ENCODE measurements at regions not wholly inside any gene's neighbourhood (a gene's known extent, or its start where the extent isn't known, plus 50 kb on each side); places are given as distances from the start of the nearest gene placed in this dataset.

- Histone ChIP-seq H3K36me3 (ENCODE audit: control insufficient read depth in 2 of 2, insufficient read depth in 1 of 2, low read length in 2 of 2) (no peaks in the 10 kb centered on the region), H3K4me1 (ENCODE audit: control insufficient read depth, insufficient read depth, low read length) (no peaks in the 10 kb centered on the region), H3K9me3 (ENCODE audit: control insufficient read depth, insufficient read depth, low read depth, low read length) (no peaks in the 10 kb centered on the region), H3K4me3 (ENCODE audit: low read depth, low read length) (no peak overlapping the region), H3K27ac (ENCODE audit: extremely low read depth, low read depth, low read length) (no peak overlapping the region)
- CTCF ChIA-PET: interaction anchor here (0.9 kb wide), 1 partner anchor 206 kb away, joined by 5 read pairs; no protein-coding TSS in a partner anchor
- POLR2A ChIA-PET: no interaction called here
- no peak for TF ChIP-seq ZNF677 (tag by site-specific recombination; IDR thresholded peaks at IDR 0.05)
- TF ChIP-seq ZNF335 (tag by site-specific recombination; conservative IDR thresholded peaks at IDR 0.05): no peak
- no peak for TF ChIP-seq GLI2 (tag by site-specific recombination; IDR thresholded peaks at IDR 0.05; ENCODE audit: borderline replicate concordance, low read depth)
- no peak for TF ChIP-seq ZNF350 (tag by site-specific recombination; IDR thresholded peaks at IDR 0.05)
- TF ChIP-seq FEZF1 (tag by site-specific recombination; IDR thresholded peaks at IDR 0.05): no peak
- TF ChIP-seq ZBTB17 (tag by site-specific recombination; IDR thresholded peaks at IDR 0.05): no peak
- TF ChIP-seq REPIN1 (tag by site-specific recombination; IDR thresholded peaks at IDR 0.05; ENCODE audit: low read depth): no peak
- TF ChIP-seq KLF10 (tag by site-specific recombination; IDR thresholded peaks at IDR 0.05): no peak
- no peak for TF ChIP-seq ZNF626 (tag by site-specific recombination; IDR thresholded peaks at IDR 0.05)
- TF ChIP-seq ZNF792 (tag by site-specific recombination; IDR thresholded peaks at IDR 0.05): no peak
- TF ChIP-seq ZNF121 (tag by site-specific recombination; IDR thresholded peaks at IDR 0.05): no peak
- TF ChIP-seq, protein P1, sequence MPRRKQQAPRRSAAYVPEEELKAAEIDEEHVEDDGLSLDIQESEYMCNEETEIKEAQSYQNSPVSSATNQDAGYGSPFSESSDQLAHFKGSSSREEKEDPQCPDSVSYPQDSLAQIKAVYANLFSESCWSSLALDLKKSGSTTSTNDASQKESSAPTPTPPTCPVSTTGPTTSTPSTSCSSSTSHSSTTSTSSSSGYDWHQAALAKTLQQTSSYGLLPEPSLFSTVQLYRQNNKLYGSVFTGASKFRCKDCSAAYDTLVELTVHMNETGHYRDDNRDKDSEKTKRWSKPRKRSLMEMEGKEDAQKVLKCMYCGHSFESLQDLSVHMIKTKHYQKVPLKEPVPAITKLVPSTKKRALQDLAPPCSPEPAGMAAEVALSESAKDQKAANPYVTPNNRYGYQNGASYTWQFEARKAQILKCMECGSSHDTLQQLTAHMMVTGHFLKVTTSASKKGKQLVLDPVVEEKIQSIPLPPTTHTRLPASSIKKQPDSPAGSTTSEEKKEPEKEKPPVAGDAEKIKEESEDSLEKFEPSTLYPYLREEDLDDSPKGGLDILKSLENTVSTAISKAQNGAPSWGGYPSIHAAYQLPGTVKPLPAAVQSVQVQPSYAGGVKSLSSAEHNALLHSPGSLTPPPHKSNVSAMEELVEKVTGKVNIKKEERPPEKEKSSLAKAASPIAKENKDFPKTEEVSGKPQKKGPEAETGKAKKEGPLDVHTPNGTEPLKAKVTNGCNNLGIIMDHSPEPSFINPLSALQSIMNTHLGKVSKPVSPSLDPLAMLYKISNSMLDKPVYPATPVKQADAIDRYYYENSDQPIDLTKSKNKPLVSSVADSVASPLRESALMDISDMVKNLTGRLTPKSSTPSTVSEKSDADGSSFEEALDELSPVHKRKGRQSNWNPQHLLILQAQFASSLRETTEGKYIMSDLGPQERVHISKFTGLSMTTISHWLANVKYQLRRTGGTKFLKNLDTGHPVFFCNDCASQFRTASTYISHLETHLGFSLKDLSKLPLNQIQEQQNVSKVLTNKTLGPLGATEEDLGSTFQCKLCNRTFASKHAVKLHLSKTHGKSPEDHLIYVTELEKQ (tag by site-specific recombination; IDR thresholded peaks at IDR 0.05; ENCODE audit: borderline replicate concordance): no peak
- TF ChIP-seq, protein P2, sequence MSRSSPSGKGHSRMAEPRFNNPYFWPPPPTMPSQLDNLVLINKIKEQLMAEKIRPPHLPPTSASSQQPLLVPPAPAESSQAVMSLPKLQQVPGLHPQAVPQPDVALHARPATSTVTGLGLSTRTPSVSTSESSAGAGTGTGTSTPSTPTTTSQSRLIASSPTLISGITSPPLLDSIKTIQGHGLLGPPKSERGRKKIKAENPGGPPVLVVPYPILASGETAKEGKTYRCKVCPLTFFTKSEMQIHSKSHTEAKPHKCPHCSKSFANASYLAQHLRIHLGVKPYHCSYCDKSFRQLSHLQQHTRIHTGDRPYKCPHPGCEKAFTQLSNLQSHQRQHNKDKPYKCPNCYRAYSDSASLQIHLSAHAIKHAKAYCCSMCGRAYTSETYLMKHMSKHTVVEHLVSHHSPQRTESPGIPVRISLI (tag by site-specific recombination; IDR thresholded peaks at IDR 0.05): no peak
- no peak for TF ChIP-seq ZNF580 (tag by site-specific recombination; IDR thresholded peaks at IDR 0.05)
- TF ChIP-seq ZNF658 (tag by site-specific recombination; IDR thresholded peaks at IDR 0.05): no peak
Observed at GRCh38 chr16:50459496-50460080, 88.6 kb upstream of the NKD1 start.

GRCh38 chr16:50458667-50459495 lies 89.3 kb upstream of the NKD1 start:
- Histone ChIP-seq H3K36me3 (ENCODE audit: control insufficient read depth in 2 of 2, insufficient read depth in 1 of 2, low read length in 2 of 2) (no peaks in the 10 kb centered on the region), H3K9me3 (ENCODE audit: control insufficient read depth, insufficient read depth, low read depth, low read length) (no peaks in the 10 kb centered on the region), H3K4me3 (ENCODE audit: low read depth, low read length) (no peak overlapping the region), H3K27ac (ENCODE audit: extremely low read depth, low read depth, low read length) (no peak overlapping the region), H3K4me1 (ENCODE audit: control insufficient read depth, insufficient read depth, low read length) (no peaks in the 10 kb centered on the region)
- POLR2A ChIA-PET: no interaction called here
- CTCF ChIA-PET: interaction anchor here (0.7 kb wide), 1 partner anchor 49 kb away, joined by 3 read pairs; no protein-coding TSS in a partner anchor
- TF ChIP-seq YY1 (tag by site-specific recombination; IDR thresholded peaks at IDR 0.05): no peak
- no peak for TF ChIP-seq ZSCAN18 (tag by site-specific recombination; IDR thresholded peaks at IDR 0.05)
- no peak for TF ChIP-seq ZSCAN30 (tag by site-specific recombination; IDR thresholded peaks at IDR 0.05)
- TF ChIP-seq SP2 (tag by site-specific recombination; IDR thresholded peaks at IDR 0.05): no peak
- no peak for TF ChIP-seq ZNF624 (tag by site-specific recombination; IDR thresholded peaks at IDR 0.05)
- TF ChIP-seq, protein P3, sequence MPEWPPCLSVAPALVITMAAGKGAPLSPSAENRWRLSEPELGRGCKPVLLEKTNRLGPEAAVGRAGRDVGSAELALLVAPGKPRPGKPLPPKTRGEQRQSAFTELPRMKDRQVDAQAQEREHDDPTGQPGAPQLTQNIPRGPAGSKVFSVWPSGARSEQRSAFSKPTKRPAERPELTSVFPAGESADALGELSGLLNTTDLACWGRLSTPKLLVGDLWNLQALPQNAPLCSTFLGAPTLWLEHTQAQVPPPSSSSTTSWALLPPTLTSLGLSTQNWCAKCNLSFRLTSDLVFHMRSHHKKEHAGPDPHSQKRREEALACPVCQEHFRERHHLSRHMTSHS (tag by site-specific recombination; IDR thresholded peaks at IDR 0.05): no peak
- no peak for TF ChIP-seq OVOL3 (tag by site-specific recombination; IDR thresholded peaks at IDR 0.05)
- no peak for TF ChIP-seq ZNF791 (tag by site-specific recombination; IDR thresholded peaks at IDR 0.05)
- TF ChIP-seq, protein P4, sequence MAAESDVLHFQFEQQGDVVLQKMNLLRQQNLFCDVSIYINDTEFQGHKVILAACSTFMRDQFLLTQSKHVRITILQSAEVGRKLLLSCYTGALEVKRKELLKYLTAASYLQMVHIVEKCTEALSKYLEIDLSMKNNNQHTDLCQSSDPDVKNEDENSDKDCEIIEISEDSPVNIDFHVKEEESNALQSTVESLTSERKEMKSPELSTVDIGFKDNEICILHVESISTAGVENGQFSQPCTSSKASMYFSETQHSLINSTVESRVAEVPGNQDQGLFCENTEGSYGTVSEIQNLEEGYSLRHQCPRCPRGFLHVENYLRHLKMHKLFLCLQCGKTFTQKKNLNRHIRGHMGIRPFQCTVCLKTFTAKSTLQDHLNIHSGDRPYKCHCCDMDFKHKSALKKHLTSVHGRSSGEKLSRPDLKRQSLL (tag by site-specific recombination; IDR thresholded peaks at IDR 0.05): no peak
- no peak for TF ChIP-seq ZBTB20 (tag by site-specific recombination; IDR thresholded peaks at IDR 0.05)
- TF ChIP-seq HOXD13 (CRISPR knock-in tag; IDR thresholded peaks at IDR 0.05; ENCODE audit: borderline replicate concordance): no peak
- no peak for TF ChIP-seq ZNF24 (tag by site-specific recombination; IDR thresholded peaks at IDR 0.05)

All from HEK293 (cell line).